ENCODE measurements at regions not wholly inside any gene's neighbourhood (a gene's known extent, or its start where the extent isn't known, plus 50 kb on each side); places are given as distances from the start of the nearest gene placed in this dataset.

DNA sequence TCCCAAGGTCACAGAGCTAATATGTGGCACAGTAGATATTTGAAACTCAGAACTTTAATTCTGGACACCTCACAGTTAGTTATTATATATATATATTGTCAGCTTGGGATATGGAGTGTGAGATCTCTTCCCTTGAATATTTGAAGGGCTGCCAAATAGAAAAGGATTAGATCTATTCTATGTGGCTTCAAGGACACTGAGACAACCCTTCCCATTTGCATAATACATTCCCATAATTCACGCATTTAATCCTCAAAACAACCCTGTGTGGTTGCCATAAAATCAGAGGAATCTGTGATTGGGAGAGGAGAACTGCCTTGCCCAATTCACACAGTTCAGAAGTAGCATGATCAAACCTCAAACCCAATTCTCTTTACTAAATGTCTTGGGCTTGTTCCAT, 365.8 kb upstream of the DYNLRB2 start:
- TF ChIP-seq, protein P1, sequence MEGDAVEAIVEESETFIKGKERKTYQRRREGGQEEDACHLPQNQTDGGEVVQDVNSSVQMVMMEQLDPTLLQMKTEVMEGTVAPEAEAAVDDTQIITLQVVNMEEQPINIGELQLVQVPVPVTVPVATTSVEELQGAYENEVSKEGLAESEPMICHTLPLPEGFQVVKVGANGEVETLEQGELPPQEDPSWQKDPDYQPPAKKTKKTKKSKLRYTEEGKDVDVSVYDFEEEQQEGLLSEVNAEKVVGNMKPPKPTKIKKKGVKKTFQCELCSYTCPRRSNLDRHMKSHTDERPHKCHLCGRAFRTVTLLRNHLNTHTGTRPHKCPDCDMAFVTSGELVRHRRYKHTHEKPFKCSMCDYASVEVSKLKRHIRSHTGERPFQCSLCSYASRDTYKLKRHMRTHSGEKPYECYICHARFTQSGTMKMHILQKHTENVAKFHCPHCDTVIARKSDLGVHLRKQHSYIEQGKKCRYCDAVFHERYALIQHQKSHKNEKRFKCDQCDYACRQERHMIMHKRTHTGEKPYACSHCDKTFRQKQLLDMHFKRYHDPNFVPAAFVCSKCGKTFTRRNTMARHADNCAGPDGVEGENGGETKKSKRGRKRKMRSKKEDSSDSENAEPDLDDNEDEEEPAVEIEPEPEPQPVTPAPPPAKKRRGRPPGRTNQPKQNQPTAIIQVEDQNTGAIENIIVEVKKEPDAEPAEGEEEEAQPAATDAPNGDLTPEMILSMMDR (IDR thresholded peaks at IDR 0.05), result no peak
- no peak for TF ChIP-seq POLR2A (IDR thresholded peaks at IDR 0.05)
